PC-9 (cell line): ENCODE measurements at regions not wholly inside any gene's neighbourhood (a gene's known extent, or its start where the extent isn't known, plus 50 kb on each side); places are given as distances from the start of the nearest gene placed in this dataset.

ENCODE experiments used
- CTCF ChIP-seq: fragments of 200-600 bp; sonication (generic); conservative IDR thresholded peaks from 2 replicates; pipeline ENCODE4 v1.6.1; 2017; ENCODE audit warnings: mixed run types, antibody characterized with exemption, mild to moderate bottlenecking, moderate library complexity
- EZH2 ChIP-seq: fragments of 200-600 bp; sonication (generic); IDR thresholded peaks from 2 replicates; pipeline ENCODE4 v1.8.0; 2017; ENCODE audit warnings: antibody characterized with exemption, low read depth

DNA sequence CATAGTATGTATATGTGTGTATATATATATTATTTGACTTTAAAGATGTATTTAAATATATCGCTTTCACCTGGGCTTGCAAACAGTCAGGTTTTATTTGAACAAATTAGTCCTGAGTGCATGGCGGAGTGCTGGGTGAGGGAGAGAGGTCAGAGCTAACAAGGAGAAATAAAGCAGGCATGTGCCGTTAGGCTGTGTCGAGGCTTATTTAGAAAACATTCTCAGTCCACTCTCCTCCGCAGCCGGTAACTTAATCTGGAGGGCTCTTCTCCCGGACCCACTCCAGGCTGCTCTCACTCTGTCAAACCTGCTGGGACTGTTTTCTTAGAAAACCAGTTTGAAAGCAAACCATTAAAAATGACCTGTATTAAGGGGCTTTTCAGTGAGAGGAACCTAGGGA is 455.9 kb downstream of the MN1 start:
- TF ChIP-seq CTCF: no peak
- no peak for TF ChIP-seq EZH2
